GM19035 (cell line): ENCODE measurements at regions not wholly inside any gene's neighbourhood (a gene's known extent, or its start where the extent isn't known, plus 50 kb on each side); places are given as distances from the start of the nearest gene placed in this dataset.

Experiments used
- ATAC-seq: cut with Tn5 transposase; IDR thresholded peaks from one replicate; pipeline ENCODE4 v1.9.1; 2021; ENCODE audit not compliant: unreplicated experiment

DNA sequence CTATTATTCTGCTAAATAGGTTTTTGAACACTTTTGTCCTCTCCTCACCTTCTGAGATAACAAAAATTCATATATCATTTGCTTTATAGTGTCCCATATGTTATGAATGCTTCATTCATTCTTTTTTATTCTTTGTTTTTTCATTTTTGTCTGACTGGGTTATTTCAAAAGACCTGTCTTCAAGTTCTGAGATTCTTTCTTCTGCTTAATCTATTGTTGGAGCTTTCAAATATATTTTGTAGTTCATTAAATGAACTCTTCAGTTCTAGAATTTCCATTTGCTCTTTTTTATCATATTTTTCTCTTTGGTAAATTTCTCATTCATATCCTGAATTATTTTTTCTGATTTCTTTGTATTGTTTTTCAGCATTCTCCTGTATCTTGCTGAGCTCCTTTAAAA is 53.1 kb upstream of the SCIN start:
- ATAC-seq, result no peak

DNA sequence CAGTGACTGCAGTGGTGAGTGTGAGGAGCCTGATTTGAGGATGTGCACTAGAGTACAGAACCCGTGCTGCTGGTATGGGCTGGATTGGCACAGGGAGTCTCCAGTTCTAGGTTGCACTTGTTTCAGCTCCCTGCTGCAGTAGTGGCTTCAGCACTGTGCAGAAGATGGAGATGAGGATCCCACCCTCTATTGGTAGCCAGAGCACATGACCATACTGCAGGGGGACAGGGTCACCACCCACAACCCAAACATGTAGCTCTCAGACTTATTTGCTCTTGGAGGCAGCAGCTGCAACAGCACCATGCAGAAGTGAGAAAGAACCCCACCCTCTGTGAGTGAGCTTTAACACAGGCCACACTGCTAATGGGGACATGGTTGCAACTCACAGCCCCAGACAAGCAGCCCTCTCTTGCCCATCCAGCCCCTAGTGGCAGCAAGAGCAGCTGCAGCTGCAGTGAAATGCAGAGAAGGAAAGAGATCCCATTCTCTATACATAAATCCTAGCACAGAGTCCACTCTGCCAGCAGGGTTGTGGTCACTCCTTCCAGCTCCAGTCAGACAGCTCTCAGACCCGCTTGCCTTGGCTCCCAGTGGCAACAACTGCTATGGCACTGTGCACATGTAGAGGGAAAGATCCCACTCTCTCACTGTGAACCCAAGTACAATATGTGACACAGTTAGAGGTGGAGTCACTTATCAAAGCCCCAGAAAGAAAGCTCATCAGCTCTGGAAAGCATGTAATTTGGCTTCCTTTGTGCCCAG is 51.4 kb upstream of the SCIN start:
- peak; percentile 88 for ATAC-seq

DNA sequence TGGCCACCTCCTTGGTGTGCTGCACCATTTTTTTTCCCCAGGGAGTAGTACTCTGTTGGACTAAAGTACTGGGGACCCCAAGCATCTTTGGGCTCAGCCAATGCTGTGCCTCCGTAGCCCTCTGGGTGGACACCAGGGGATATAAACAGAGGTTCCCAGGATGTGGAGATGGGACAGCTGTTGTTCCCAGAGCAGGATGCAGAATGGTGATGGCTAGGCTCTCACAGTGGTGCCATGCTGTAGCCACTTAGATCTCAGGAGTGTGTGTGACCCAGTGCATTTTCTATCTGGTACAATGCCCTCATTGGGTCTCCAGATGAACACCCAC is 50.9 kb upstream of the SCIN start:
- ATAC-seq, result peak; percentile 12
